Head of caudate nucleus (tissue), 42 donors: ENCODE measurements at regions not wholly inside any gene's neighbourhood (a gene's known extent, or its start where the extent isn't known, plus 50 kb on each side); places are given as distances from the start of the nearest gene placed in this dataset.

Experiments used
- DNase-seq, 42 donors: peaks; one replicate each; pipeline versions ENCODE4 v3.0.0 to v3.0.0-alpha.2; 2020 to 2021; ENCODE audit warnings: mixed read lengths in 7 of 42
- intact Hi-C: fragments of 100-400 bp; cut with DNase I; formaldehyde crosslinking; loops from one replicate; pipeline ENCODE4 v1.15.0; 2022

GRCh38 chr6:15800841-15801617 is 138.2 kb upstream of the DTNBP1 start:
- no peak for DNase-seq
- intact Hi-C loops: no loop called here

- intact Hi-C loops: no loop called here
- DNase-seq: no peak
These were observed 135.9 kb upstream of the DTNBP1 start for GRCh38 chr6:15798533-15799255.

GRCh38 chr6:15796844-15797243 is 134.0 kb upstream of the DTNBP1 start:
- intact Hi-C loops: no loop called here
- DNase-seq: no peak

GRCh38 chr6:15796130-15796771 is 133.4 kb upstream of the DTNBP1 start:
- intact Hi-C loops: no loop called here
- no peak for DNase-seq

GRCh38 chr6:15793826-15794225 is 131.0 kb upstream of the DTNBP1 start:
- intact Hi-C loops: no loop called here
- no peak for DNase-seq

- DNase-seq: no peak
- intact Hi-C loops: no loop called here
These were observed 130.5 kb upstream of the DTNBP1 start for GRCh38 chr6:15793288-15793687.

GRCh38 chr6:15792842-15793241 is 130.0 kb upstream of the DTNBP1 start:
- intact Hi-C loops: no loop called here
- DNase-seq: no peak

- intact Hi-C loops: no loop called here
- no peak for DNase-seq
These were observed 128.8 kb upstream of the DTNBP1 start for GRCh38 chr6:15791448-15792181.

GRCh38 chr6:15790116-15790515 is 127.3 kb upstream of the DTNBP1 start:
- intact Hi-C loops: no loop called here
- DNase-seq: no peak

GRCh38 chr6:15786846-15787245 is 124.0 kb upstream of the DTNBP1 start:
- intact Hi-C loops: no loop called here
- peak in 1 of 42 donors; percentile 7 for DNase-seq

- intact Hi-C loops: no loop called here
- DNase-seq: no peak
These were observed 120.7 kb upstream of the DTNBP1 start for GRCh38 chr6:15783484-15783883.

- intact Hi-C loops: no loop called here
- DNase-seq: no peak
These were observed 119.1 kb upstream of the DTNBP1 start for GRCh38 chr6:15781890-15782289.

GRCh38 chr6:15781333-15781732 is 118.5 kb upstream of the DTNBP1 start:
- intact Hi-C loops: no loop called here
- no peak for DNase-seq

GRCh38 chr6:15780437-15780836 is 117.6 kb upstream of the DTNBP1 start:
- no peak for DNase-seq
- intact Hi-C loops: no loop called here

GRCh38 chr6:15779726-15780125 is 116.9 kb upstream of the DTNBP1 start:
- DNase-seq: no peak
- intact Hi-C loops: no loop called here

GRCh38 chr6:15776458-15776980 is 113.7 kb upstream of the DTNBP1 start:
- intact Hi-C loops: no loop called here

GRCh38 chr6:15775741-15776140 is 112.9 kb upstream of the DTNBP1 start:
- intact Hi-C loops: no loop called here
- no peak for DNase-seq

More at GRCh38 chr6:15776458-15776980, 113.7 kb upstream of the DTNBP1 start:
- no peak for DNase-seq

GRCh38 chr6:15775076-15775634 is 112.3 kb upstream of the DTNBP1 start:
- intact Hi-C loops: no loop called here
- no peak for DNase-seq

- DNase-seq: no peak
- intact Hi-C loops: no loop called here
These were observed 111.1 kb upstream of the DTNBP1 start for GRCh38 chr6:15773806-15774410.
